ENCODE measurements at regions not wholly inside any gene's neighbourhood (a gene's known extent, or its start where the extent isn't known, plus 50 kb on each side); places are given as distances from the start of the nearest gene placed in this dataset.

DNA sequence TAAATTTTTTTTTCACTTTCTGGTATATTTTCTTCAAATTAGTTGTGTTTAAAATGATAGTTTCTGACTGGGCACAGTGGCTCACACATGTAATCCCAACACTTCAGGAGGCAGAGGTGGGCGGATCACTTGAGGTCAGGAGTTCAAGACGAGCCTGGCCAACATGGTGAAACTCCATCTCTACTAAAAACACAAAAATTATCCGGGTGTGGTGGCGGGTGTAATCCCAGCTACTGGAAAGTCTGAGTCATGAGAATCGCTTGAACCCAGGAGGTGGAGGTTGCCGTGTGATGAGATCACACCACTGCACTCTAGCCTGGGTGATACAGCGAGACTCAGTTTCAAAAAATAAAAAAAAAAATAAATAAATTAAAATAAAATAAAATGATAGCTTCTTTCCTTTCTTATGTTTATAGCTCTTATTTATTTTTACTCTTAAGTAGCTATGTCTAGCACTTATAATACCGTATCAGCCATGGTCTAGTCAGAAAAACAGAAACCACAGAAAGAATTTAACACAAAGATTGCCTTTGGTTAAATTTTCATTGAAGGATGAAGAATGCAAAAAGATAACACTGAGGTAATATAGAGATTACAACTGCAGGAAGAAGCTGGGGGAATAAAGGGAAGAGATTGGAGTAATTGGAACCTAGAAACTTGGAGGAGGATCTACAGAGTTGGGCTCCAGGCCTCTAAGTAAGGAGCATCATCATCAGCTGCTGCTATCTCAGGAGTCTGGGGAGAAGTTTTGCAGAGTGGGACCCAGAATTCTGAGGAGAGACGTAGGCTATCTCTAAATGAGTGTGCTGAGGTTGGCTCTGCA lies 54.7 kb upstream of the MBOAT2 start:
- TF ChIP-seq, protein P1, sequence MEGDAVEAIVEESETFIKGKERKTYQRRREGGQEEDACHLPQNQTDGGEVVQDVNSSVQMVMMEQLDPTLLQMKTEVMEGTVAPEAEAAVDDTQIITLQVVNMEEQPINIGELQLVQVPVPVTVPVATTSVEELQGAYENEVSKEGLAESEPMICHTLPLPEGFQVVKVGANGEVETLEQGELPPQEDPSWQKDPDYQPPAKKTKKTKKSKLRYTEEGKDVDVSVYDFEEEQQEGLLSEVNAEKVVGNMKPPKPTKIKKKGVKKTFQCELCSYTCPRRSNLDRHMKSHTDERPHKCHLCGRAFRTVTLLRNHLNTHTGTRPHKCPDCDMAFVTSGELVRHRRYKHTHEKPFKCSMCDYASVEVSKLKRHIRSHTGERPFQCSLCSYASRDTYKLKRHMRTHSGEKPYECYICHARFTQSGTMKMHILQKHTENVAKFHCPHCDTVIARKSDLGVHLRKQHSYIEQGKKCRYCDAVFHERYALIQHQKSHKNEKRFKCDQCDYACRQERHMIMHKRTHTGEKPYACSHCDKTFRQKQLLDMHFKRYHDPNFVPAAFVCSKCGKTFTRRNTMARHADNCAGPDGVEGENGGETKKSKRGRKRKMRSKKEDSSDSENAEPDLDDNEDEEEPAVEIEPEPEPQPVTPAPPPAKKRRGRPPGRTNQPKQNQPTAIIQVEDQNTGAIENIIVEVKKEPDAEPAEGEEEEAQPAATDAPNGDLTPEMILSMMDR (IDR thresholded peaks at IDR 0.05): no peak
- no peak for TF ChIP-seq POLR2A (IDR thresholded peaks at IDR 0.05; ENCODE audit: low read depth)

All from esophagus muscularis mucosa (tissue), 3 donors.